HCT116 (cell line): ENCODE measurements at regions not wholly inside any gene's neighbourhood (a gene's known extent, or its start where the extent isn't known, plus 50 kb on each side); places are given as distances from the start of the nearest gene placed in this dataset.

Experiments
- ATAC-seq: fragments of 200-7000 bp; cut with Tn5 transposase; 2 replicates; pipeline ENCODE4 v1.9.1; 2020; ENCODE audit warnings: mild to moderate bottlenecking, moderate library complexity
- BruUV-seq: library from RNA; stranded (reverse); fragments of 400-500 nt; replicated peaks from 2 replicates; lab custom pipeline; 2021; lab: Mats Ljungman, UMichigan
- CTCF ChIA-PET: fragments of 300-600 bp; sonication (Branson Sonifier 250); formaldehyde crosslinking; loops from one replicate; lab custom pipeline; 2021; ENCODE audit warnings: antibody characterized with exemption; lab: Charles Lee
- POLR2A ChIA-PET: fragments of 300-600, 350-600 bp; sonication (Branson Sonifier 250); formaldehyde crosslinking; loops from one replicate; lab custom pipeline; 2021; ENCODE audit warnings: antibody characterized with exemption; lab: Charles Lee
- RAD21 ChIA-PET, 2 experiments: fragments of 300-600 bp; sonication (Branson Sonifier 250); formaldehyde crosslinking; loops; one replicate each; lab custom pipeline; 2023; ENCODE audit warnings: low total read pairs in 2 of 2; ENCODE audit not compliant: uncharacterized antibody in 2 of 2, unreplicated experiment in 2 of 2, low non-redundant PET in 1 of 2; lab: Charles Lee
- DNase-seq: peaks from one replicate; pipeline ENCODE4 v3.0.0-alpha.2; 2010; ENCODE audit warnings: low read depth, low spot score
- H2AFZ ChIP-seq: fragments of 200-600 bp; shearing (Covaris generic), sonication (generic); 2 replicates; pipeline ENCODE4 v1.6.1; 2017; ENCODE audit warnings: low read depth, mixed run types, mixed read lengths, antibody characterized with exemption, low read length; ENCODE audit not compliant: poor library complexity, severe bottlenecking
- H3K27ac ChIP-seq: 2 replicates; pipeline ENCODE4 v1.5.1; 2012; ENCODE audit warnings: low read depth, low read length
- H3K27me3 ChIP-seq: fragments of 200-600 bp; sonication (generic); 2 replicates; pipeline ENCODE4 v1.6.1; 2016; ENCODE audit warnings: mixed run types, low read length, mixed read lengths; ENCODE audit not compliant: insufficient read depth
- H3K36me3 ChIP-seq, 2 experiments: fragments of 200-500 bp in 1 of 2; fragments of 200-600 bp in 1 of 2; sonication (Bioruptor generic) in 1 of 2; sonication (generic) in 1 of 2; 2 replicates each; pipeline versions ENCODE4 v1.5.1 to v1.6.1; 2014 to 2016; ENCODE audit warnings: low read length in 2 of 2, inconsistent platforms in 1 of 2, mixed read lengths in 1 of 2, mixed run types in 1 of 2; ENCODE audit not compliant: insufficient read depth in 2 of 2, control insufficient read depth in 1 of 2
- H3K4me1 ChIP-seq, 2 experiments: fragments of 200-600 bp in 1 of 2; sonication (generic) in 1 of 2; 2 replicates each; pipeline versions ENCODE4 v1.5.1 to v1.6.1; 2012 to 2017; ENCODE audit warnings: low read length in 2 of 2, inconsistent platforms in 1 of 2, mild to moderate bottlenecking in 1 of 2, mixed read lengths in 1 of 2, mixed run types in 1 of 2, moderate library complexity in 1 of 2; ENCODE audit not compliant: insufficient read depth in 2 of 2, control insufficient read depth in 1 of 2
- H3K4me2 ChIP-seq: fragments of 200-600 bp; sonication (generic); 2 replicates; pipeline ENCODE4 v1.6.1; 2017; ENCODE audit warnings: mixed run types, low read length, mixed read lengths
- H3K4me3 ChIP-seq, 2 experiments: fragments of 200-600 bp in 1 of 2; sonication (generic) in 1 of 2; replicated peaks in 1 of 2; 2 replicates each; pipeline ENCODE4 v1.5.1; 2011 to 2016; ENCODE audit warnings: low read length in 2 of 2, control low read depth in 1 of 2, low read depth in 1 of 2, mild to moderate bottlenecking in 1 of 2, mixed read lengths in 1 of 2, mixed run types in 1 of 2
- H3K79me2 ChIP-seq: fragments of 200-600 bp; sonication (generic); 2 replicates; pipeline ENCODE4 v1.6.1; 2017; ENCODE audit warnings: mild to moderate bottlenecking, mixed run types, low read length, moderate library complexity, mixed read lengths; ENCODE audit not compliant: insufficient read depth
- H3K9ac ChIP-seq: fragments of 200-600 bp; sonication (generic); 2 replicates; pipeline ENCODE4 v1.6.1; 2016; ENCODE audit warnings: low read length, mixed read lengths
- H3K9me2 ChIP-seq: fragments of 200-600 bp; sonication (generic), shearing (Covaris generic); 2 replicates; pipeline ENCODE4 v1.6.1; 2017; ENCODE audit warnings: mixed run types, mild to moderate bottlenecking, moderate library complexity; ENCODE audit not compliant: insufficient read depth
- H3K9me3 ChIP-seq, 2 experiments: fragments of 200-500 bp in 1 of 2; fragments of 200-600 bp in 1 of 2; sonication (Bioruptor generic) in 1 of 2; sonication (generic) in 1 of 2; 2 replicates each; pipeline ENCODE4 v1.6.1; 2014 to 2017; ENCODE audit warnings: low read length in 2 of 2, mixed read lengths in 2 of 2, inconsistent platforms in 1 of 2, low read depth in 1 of 2, mild to moderate bottlenecking in 1 of 2, mixed run types in 1 of 2, moderate library complexity in 1 of 2; ENCODE audit not compliant: control insufficient read depth in 1 of 2, insufficient read depth in 1 of 2
- H4K20me1 ChIP-seq: fragments of 200-600 bp; sonication (generic), shearing (Covaris generic); 2 replicates; pipeline ENCODE4 v1.6.1; 2017; ENCODE audit warnings: mixed run types, mild to moderate bottlenecking, moderate library complexity; ENCODE audit not compliant: insufficient read depth
- ATF3 ChIP-seq: IDR thresholded peaks from 2 replicates; pipeline ENCODE4 v1.6.1; 2012
- CBX3 ChIP-seq: IDR thresholded peaks from 2 replicates; pipeline ENCODE4 v1.6.1; 2012; ENCODE audit warnings: low read depth
- CEBPB ChIP-seq: IDR thresholded peaks from 2 replicates; pipeline ENCODE4 v1.6.1; 2012; ENCODE audit warnings: low read depth
- CTCF ChIP-seq, 3 experiments: fragments of 200-600 bp in 1 of 3; sonication (generic) in 1 of 3; IDR thresholded peaks in 2 of 3; conservative IDR thresholded peaks in 1 of 3; 2 replicates each; pipeline ENCODE4 v1.5.1; 2012 to 2017; ENCODE audit warnings: low read depth in 2 of 3, low read length in 2 of 3, antibody characterized with exemption in 1 of 3, borderline replicate concordance in 1 of 3, control low read depth in 1 of 3, mild to moderate bottlenecking in 1 of 3, mixed read lengths in 1 of 3, mixed run types in 1 of 3, moderate library complexity in 1 of 3; ENCODE audit not compliant: insufficient read depth in 1 of 3
- ELF1 ChIP-seq: IDR thresholded peaks from 2 replicates; pipeline ENCODE4 v1.6.1; 2012; ENCODE audit warnings: low read depth, borderline replicate concordance
- EZH2 ChIP-seq: fragments of 200-600 bp; sonication (generic); IDR thresholded peaks from 2 replicates; pipeline ENCODE4 v1.6.1; 2017; ENCODE audit warnings: antibody characterized with exemption, mixed run types
- EZH2phosphoT487 ChIP-seq: fragments of 200-600 bp; IDR thresholded peaks from 2 replicates; pipeline ENCODE4 v1.6.1; 2018; ENCODE audit warnings: antibody characterized with exemption, borderline replicate concordance
- FOSL1 ChIP-seq: IDR thresholded peaks from 2 replicates; pipeline ENCODE4 v1.6.1; 2012; ENCODE audit warnings: low read depth
- MAX ChIP-seq: IDR thresholded peaks from 2 replicates; pipeline ENCODE4 v1.6.1; 2012
- POLR2A ChIP-seq: IDR thresholded peaks from 2 replicates; pipeline ENCODE4 v1.7.0; 2011; ENCODE audit warnings: borderline replicate concordance; ENCODE audit not compliant: insufficient read depth, insufficient read length; ENCODE audit errors: extremely low read depth
- POLR2AphosphoS5 ChIP-seq: IDR thresholded peaks from 2 replicates; pipeline ENCODE4 v1.6.1; 2011; ENCODE audit warnings: mild to moderate bottlenecking, low read depth, low read length, moderate library complexity
- RAD21 ChIP-seq: IDR thresholded peaks from 2 replicates; pipeline ENCODE4 v1.6.1; 2012; ENCODE audit warnings: low read depth, mild to moderate bottlenecking
- SIN3A ChIP-seq: IDR thresholded peaks from 2 replicates; pipeline ENCODE4 v1.6.1; 2012; ENCODE audit warnings: low read depth
- YY1 ChIP-seq: IDR thresholded peaks from 2 replicates; pipeline ENCODE4 v1.6.1; 2011; ENCODE audit warnings: low read length, low read depth, moderate library complexity, mild to moderate bottlenecking; ENCODE audit not compliant: insufficient replicate concordance; ENCODE audit errors: extremely low read depth
- ZBTB33 ChIP-seq: IDR thresholded peaks from 2 replicates; pipeline ENCODE4 v1.6.1; 2011; ENCODE audit warnings: mild to moderate bottlenecking, low read length, moderate library complexity; ENCODE audit not compliant: insufficient replicate concordance; ENCODE audit errors: extremely low read depth
- ZFX ChIP-seq: fragments of 450-650 bp; IDR thresholded peaks from 2 replicates; pipeline ENCODE4 v1.6.1; 2017
- ZNF274 ChIP-seq: fragments of 200-500 bp; sonication (Bioruptor generic); IDR thresholded peaks from 2 replicates; pipeline ENCODE4 v1.6.1; 2014; ENCODE audit warnings: mild to moderate bottlenecking, low read depth, low read length, inconsistent platforms
- intact Hi-C: fragments of 100-400 bp; cut with micrococcal nuclease; formaldehyde crosslinking; loops from 2 replicates; pipeline ENCODE4 v1.10.0; 2022

GRCh38 chr2:75268112-75268511 is 68.8 kb upstream of the TACR1 start:
- CTCF ChIA-PET: no interaction called here
- Histone ChIP-seq H3K36me3 (no peaks in the 10 kb centered on the region), H3K4me1 (no peaks in the 10 kb centered on the region)

More at GRCh38 chr2:75268112-75268511, 68.8 kb upstream of the TACR1 start:
- H3K27me3 ChIP-seq: peaks cover 47% of the 10 kb centered on the region
- H4K20me1 ChIP-seq: no peaks in the 10 kb centered on the region
- DNase-seq (no peak), ATAC-seq (no peak)
- no peak overlapping the region for H2AFZ ChIP-seq
- no peaks in the 10 kb centered on the region for H3K79me2 ChIP-seq
- BruUV-seq: no TSS peak
- H3K27ac ChIP-seq: no peak overlapping the region
- POLR2A ChIA-PET: no interaction called here
- intact Hi-C loops: no loop called here
- RAD21 ChIA-PET: no interaction called here
- no peak for TF ChIP-seq ZFX
- no peak for TF ChIP-seq ZNF274
- TF ChIP-seq FOSL1: no peak
- no peak for TF ChIP-seq CBX3
- TF ChIP-seq ZBTB33: no peak
- TF ChIP-seq ELF1: no peak
- no peak for TF ChIP-seq POLR2A
- TF ChIP-seq POLR2AphosphoS5: no peak
- TF ChIP-seq MAX: no peak
- TF ChIP-seq EZH2phosphoT487: no peak
- no peak for TF ChIP-seq EZH2
- no peak for TF ChIP-seq YY1
- no peak for TF ChIP-seq RAD21
- no peak for TF ChIP-seq CTCF (IDR thresholded peaks at IDR 0.05 in 2 of 3, conservative IDR thresholded peaks at IDR 0.05 in 1 of 3; ENCODE audit: borderline replicate concordance in 1 of 3, insufficient read depth in 1 of 3, low read depth in 2 of 3, low read length in 2 of 3)
- no peak for TF ChIP-seq SIN3A
- TF ChIP-seq CEBPB: no peak
- no peak for TF ChIP-seq ATF3
- no peak overlapping the region for H3K4me2 ChIP-seq
- no peak overlapping the region for H3K4me3 ChIP-seq
- no peaks in the 10 kb centered on the region for H3K9me2 ChIP-seq
- no peaks in the 10 kb centered on the region for H3K9me3 ChIP-seq
- no peak overlapping the region for H3K9ac ChIP-seq
